Transverse colon (tissue), 4 donors: ENCODE measurements at regions not wholly inside any gene's neighbourhood (a gene's known extent, or its start where the extent isn't known, plus 50 kb on each side); places are given as distances from the start of the nearest gene placed in this dataset.

Source experiments
- DNase-seq: peaks from one replicate; pipeline ENCODE4 v3.0.0-alpha.2; 2019
- H3K27ac ChIP-seq, 4 donors: fragments of 200-600 bp; sonication (generic); 2 replicates each; pipeline ENCODE4 v1.5.1; 2016 to 2018; ENCODE audit warnings: inconsistent platforms in 4 of 4
- H3K27me3 ChIP-seq: fragments of 200-600 bp; sonication (generic); 2 replicates; pipeline ENCODE4 v1.5.1; 2017; ENCODE audit warnings: inconsistent platforms
- H3K36me3 ChIP-seq, 4 donors: fragments of 200-600 bp; sonication (generic); 2 replicates each; pipeline ENCODE4 v1.5.1; 2017 to 2019; ENCODE audit warnings: inconsistent platforms in 4 of 4
- H3K4me1 ChIP-seq, 4 donors: fragments of 200-600 bp; sonication (generic); 2 replicates each; pipeline ENCODE4 v1.5.1; 2017 to 2020; ENCODE audit warnings: inconsistent platforms in 4 of 4
- H3K4me3 ChIP-seq, 4 donors: fragments of 200-600 bp; sonication (generic); 1 replicate in 1 of 4; 2 replicates in 3 of 4; pipeline versions ENCODE4 v1.5.1 to v1.6.1; 2017 to 2019; ENCODE audit warnings: inconsistent platforms in 4 of 4
- H3K9me3 ChIP-seq, 2 donors: fragments of 200-600 bp; sonication (generic); 2 replicates each; pipeline ENCODE4 v1.5.1; 2017 to 2019; ENCODE audit warnings: inconsistent platforms in 2 of 2
- EP300 ChIP-seq: sonication (generic); formaldehyde crosslinking; IDR thresholded peaks from one replicate; pipeline ENCODE4 v1.6.1; 2017; ENCODE audit warnings: antibody characterized with exemption, low read depth
- POLR2A ChIP-seq: fragments of 450-650 bp; IDR thresholded peaks from one replicate; pipeline ENCODE4 v1.6.1; 2016; ENCODE audit warnings: antibody characterized with exemption, mild to moderate bottlenecking, moderate library complexity
- POLR2AphosphoS5 ChIP-seq, 3 donors: sonication (generic); formaldehyde crosslinking; IDR thresholded peaks; one replicate each; pipeline ENCODE4 v1.6.1; 2016; ENCODE audit warnings: antibody characterized with exemption in 3 of 3
- WGBS, 2 donors: methylation state at CpG; one replicate each; pipeline ENCODE4 v1.1.5; 2018; ENCODE audit warnings: low coverage in 1 of 2; 5-methylcytosine and 5-hydroxymethylcytosine counted together
- in situ Hi-C, 4 donors: fragments of 200-750 bp; cut with MboI; loops; one replicate each; pipeline versions ENCODE4 v1.15.0 to v1.15.1; 2017; ENCODE audit warnings: low sequenced_read_pairs in 3 of 4, low pct_ligation_motif_present in 1 of 4, low pct_unique_long_range_greater_than_20kb in 1 of 4
- intact Hi-C: fragments of 100-400 bp; cut with DNase I; formaldehyde crosslinking; loops from one replicate; pipeline ENCODE4 v1.15.1; 2023; ENCODE audit warnings: low total_unique reads
- TF ChIP-seq, protein P1 (sequence below), 5 experiments: fragments of 200-600 bp in 3 of 5; fragments of 450-650 bp in 2 of 5; sonication (generic) in 3 of 5; IDR thresholded peaks; 1 replicate in 2 of 5; 2 replicates in 3 of 5; pipeline ENCODE4 v1.5.1; 2016 to 2017; ENCODE audit warnings: antibody characterized with exemption in 5 of 5, inconsistent platforms in 3 of 5, mild to moderate bottlenecking in 2 of 5, moderate library complexity in 1 of 5

DNA sequence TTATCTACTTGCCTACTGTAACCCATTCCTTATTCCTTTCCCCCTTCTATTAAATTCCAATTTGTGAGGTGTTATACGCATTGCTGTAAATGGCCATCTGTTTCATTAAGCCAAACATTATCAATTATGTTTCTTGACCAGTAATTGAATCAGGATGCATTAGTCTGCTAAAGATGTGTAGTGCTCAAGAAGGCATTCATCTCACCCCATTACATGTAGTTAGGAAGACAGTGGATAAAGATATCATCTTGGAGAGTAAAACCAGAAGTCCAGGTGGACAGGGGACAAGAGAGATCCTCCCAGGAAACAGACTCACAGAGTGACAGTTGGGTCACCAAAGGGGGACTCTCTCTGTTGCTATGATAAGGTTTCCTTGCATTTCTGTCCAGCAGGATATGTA is 73.3 kb upstream of the FAM98A start:
- no peak for DNase-seq
- Histone ChIP-seq H3K36me3 (no peaks in the 10 kb centered on the region), H3K4me1 (no peaks in the 10 kb centered on the region), H3K27ac (no peak overlapping the region), H3K27me3 (no peaks in the 10 kb centered on the region), H3K9me3 (no peaks in the 10 kb centered on the region), H3K4me3 (no peak overlapping the region)
- in situ Hi-C loops = no loop called here
- TF ChIP-seq POLR2AphosphoS5 (IDR thresholded peaks at IDR 0.05) = no peak
- TF ChIP-seq, protein P1, sequence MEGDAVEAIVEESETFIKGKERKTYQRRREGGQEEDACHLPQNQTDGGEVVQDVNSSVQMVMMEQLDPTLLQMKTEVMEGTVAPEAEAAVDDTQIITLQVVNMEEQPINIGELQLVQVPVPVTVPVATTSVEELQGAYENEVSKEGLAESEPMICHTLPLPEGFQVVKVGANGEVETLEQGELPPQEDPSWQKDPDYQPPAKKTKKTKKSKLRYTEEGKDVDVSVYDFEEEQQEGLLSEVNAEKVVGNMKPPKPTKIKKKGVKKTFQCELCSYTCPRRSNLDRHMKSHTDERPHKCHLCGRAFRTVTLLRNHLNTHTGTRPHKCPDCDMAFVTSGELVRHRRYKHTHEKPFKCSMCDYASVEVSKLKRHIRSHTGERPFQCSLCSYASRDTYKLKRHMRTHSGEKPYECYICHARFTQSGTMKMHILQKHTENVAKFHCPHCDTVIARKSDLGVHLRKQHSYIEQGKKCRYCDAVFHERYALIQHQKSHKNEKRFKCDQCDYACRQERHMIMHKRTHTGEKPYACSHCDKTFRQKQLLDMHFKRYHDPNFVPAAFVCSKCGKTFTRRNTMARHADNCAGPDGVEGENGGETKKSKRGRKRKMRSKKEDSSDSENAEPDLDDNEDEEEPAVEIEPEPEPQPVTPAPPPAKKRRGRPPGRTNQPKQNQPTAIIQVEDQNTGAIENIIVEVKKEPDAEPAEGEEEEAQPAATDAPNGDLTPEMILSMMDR (IDR thresholded peaks at IDR 0.05) = no peak
- TF ChIP-seq POLR2A = no peak
- no peak for TF ChIP-seq EP300
- intact Hi-C loops = no loop called here
- 92% methylated on average over 1 of the region's 1 CpG for WGBS, 2 donors

DNA sequence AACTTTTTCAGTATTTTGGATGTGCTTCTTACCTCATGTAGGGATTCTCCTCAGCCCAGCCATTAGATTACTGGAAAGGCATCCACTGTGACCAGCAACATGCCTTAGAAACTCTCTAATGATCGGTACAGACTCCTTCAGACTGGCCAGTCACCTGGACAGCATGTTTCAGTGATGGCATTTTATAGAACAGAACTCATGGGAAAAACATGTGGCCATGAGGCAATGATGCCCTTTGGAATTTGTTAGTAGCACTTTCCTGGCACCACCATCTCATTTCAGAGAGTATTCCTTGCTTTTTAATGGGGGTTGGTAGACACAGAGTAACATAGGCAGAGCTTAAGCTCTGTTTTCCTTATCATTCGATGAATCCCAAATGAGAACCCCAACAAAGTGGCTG is 72.1 kb upstream of the FAM98A start:
- WGBS, 2 donors = 88 to 100% methylated on average over 1 to 2 of the region's 2 CpGs
- DNase-seq = no peak
- H3K27ac ChIP-seq = no peak overlapping the region
- no peaks in the 10 kb centered on the region for H3K36me3 ChIP-seq
- no peaks in the 10 kb centered on the region for H3K27me3 ChIP-seq
- intact Hi-C loops = no loop called here
- H3K4me1 ChIP-seq = no peaks in the 10 kb centered on the region
- no peak for TF ChIP-seq POLR2A
- TF ChIP-seq, protein P1 (IDR thresholded peaks at IDR 0.05) = no peak
- TF ChIP-seq POLR2AphosphoS5 (IDR thresholded peaks at IDR 0.05) = no peak
- no peak for TF ChIP-seq EP300
- H3K9me3 ChIP-seq = no peaks in the 10 kb centered on the region
- no peak overlapping the region for H3K4me3 ChIP-seq
- in situ Hi-C loops = no loop called here

DNA sequence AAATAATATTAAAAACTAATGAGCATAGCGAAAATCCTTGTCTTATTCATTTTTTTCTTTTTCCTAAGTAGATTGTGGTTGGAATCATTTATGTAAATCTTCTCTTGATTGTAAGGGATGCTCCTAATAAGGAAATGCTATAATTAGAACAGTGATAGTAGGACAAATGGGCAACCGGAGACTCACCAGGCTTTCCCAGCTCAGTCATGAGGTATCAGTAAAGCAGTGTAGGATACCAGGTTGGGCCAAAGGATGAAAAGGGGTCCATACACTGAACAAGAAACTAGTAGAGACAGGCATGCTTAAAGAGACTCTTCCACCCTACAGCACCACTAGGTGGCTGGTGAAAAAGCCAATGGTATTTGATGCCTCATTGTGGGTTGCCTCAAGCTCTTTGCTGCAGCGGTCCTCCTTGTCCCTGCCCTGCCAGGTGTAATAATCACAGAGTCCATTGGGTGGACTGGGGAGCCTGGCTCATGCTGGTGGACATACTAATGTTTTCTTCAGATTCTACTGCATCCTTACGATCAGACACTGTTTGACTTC is 71.4 kb upstream of the FAM98A start:
- WGBS, 2 donors = 78 to 79% methylated on average over 3 to 4 of the region's 4 CpGs
- Histone ChIP-seq H3K36me3 (no peaks in the 10 kb centered on the region), H3K27me3 (no peaks in the 10 kb centered on the region), H3K4me3 (no peak overlapping the region), H3K4me1 (no peaks in the 10 kb centered on the region), H3K9me3 (no peaks in the 10 kb centered on the region), H3K27ac (no peak overlapping the region)
- in situ Hi-C loops (no loop called here), intact Hi-C loops (no loop called here)
- TF ChIP-seq POLR2A = no peak
- TF ChIP-seq, protein P1 (IDR thresholded peaks at IDR 0.05) = no peak
- TF ChIP-seq POLR2AphosphoS5 (IDR thresholded peaks at IDR 0.05) = no peak
- TF ChIP-seq EP300 = no peak
- no peak for DNase-seq

DNA sequence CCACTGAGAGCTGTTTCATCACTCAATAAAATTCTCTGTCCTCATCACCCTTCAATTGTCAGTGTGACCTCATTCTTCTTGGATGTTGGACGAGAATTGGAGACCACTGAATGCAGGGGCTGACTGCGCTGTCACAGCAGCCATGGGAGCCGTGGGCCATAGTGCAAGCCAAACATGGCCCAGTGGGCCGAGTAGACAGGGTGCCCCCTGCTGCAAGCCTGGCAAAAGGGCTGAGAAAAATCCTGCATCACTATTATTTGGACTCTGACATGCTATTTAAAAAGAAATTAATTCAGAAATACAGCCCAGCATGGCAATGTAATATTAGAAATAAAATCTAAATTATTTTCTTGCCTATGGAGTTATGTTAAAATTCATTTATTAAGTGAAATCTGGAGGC is 67.8 kb upstream of the FAM98A start:
- 79 to 100% methylated on average over 1 to 4 of the region's 4 CpGs for WGBS, 2 donors
- TF ChIP-seq EP300 = no peak
- TF ChIP-seq POLR2A = no peak
- TF ChIP-seq, protein P1 (IDR thresholded peaks at IDR 0.05) = no peak
- no peak for TF ChIP-seq POLR2AphosphoS5 (IDR thresholded peaks at IDR 0.05)
- DNase-seq = no peak
- no peaks in the 10 kb centered on the region for H3K27me3 ChIP-seq
- in situ Hi-C loops = no loop called here
- intact Hi-C loops = no loop called here
- no peaks in the 10 kb centered on the region for H3K9me3 ChIP-seq
- H3K36me3 ChIP-seq = no peaks in the 10 kb centered on the region
- H3K4me3 ChIP-seq = no peak overlapping the region
- H3K4me1 ChIP-seq = no peaks in the 10 kb centered on the region
- no peak overlapping the region for H3K27ac ChIP-seq
